NOMO-1 treated with DMSO at 0.1 percent for 48 hours (cell line): ENCODE measurements at regions not wholly inside any gene's neighbourhood (a gene's known extent, or its start where the extent isn't known, plus 50 kb on each side); places are given as distances from the start of the nearest gene placed in this dataset.
A peak's percentile ranks its signal among the peaks of the same experiment; 100 is the strongest.

ENCODE experiments used
- DNase-seq: peaks from one replicate; lab custom pipeline; 2025; ENCODE audit not compliant: unreplicated experiment; lab: John Stamatoyannopoulos, UW

- no peak for DNase-seq
Observed at GRCh38 chr1:91575909-91576519, 75.4 kb downstream of the CDC7 start.

GRCh38 chr1:91578320-91579109 is 77.9 kb downstream of the CDC7 start:
- no peak for DNase-seq

- DNase-seq: no peak
Observed at GRCh38 chr1:91579658-91580228, 79.1 kb downstream of the CDC7 start.

- DNase-seq: no peak
Observed at GRCh38 chr1:91582431-91582921, 81.8 kb downstream of the CDC7 start.

DNA sequence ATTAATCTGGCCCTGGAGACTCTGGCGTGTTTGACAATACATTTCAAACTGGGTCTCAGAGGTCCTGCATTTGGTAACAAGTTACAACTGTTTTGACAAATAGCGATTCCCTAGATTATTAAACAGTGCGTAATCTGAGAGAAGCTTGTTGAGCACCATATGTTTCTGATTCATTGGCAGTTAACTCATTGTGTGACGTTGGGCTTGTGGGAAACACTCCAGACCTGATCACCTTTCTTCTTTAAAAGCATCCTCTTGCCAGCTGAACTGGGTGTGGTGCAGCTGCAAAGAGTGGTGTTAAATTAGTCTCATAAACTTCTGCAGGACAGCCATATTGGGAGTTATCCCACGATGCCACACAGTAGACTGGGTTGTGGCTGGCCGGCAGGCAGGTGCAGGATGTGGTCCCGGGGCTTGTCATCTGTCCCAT is 82.7 kb downstream of the CDC7 start:
- no peak for DNase-seq

- DNase-seq: no peak
Observed at GRCh38 chr1:91584309-91584708, 83.7 kb downstream of the CDC7 start.

DNA sequence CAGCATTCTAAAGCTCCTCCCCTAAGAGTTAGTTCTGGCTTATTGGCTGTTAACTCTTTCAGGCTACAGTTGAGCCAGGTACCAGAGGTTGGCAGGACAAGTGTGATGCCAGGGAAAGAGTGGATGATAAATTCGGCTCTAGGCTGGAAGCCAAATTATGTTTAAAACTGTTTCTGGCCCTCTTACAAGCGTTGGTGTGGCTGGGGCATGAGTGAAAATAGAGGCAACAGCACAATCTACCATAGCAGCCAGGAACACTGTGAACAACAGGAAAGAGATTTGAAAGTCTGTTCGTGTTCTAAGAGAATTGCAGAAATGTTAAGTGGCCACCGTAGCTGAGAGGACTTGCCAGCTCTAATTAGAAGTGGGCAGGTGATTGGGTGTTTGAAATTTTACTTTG is 84.2 kb downstream of the CDC7 start:
- no peak for DNase-seq

- no peak for DNase-seq
Observed at GRCh38 chr1:91585502-91585901, 84.9 kb downstream of the CDC7 start.

- DNase-seq: no peak
Observed at GRCh38 chr1:91585982-91586381, 85.3 kb downstream of the CDC7 start.

DNA sequence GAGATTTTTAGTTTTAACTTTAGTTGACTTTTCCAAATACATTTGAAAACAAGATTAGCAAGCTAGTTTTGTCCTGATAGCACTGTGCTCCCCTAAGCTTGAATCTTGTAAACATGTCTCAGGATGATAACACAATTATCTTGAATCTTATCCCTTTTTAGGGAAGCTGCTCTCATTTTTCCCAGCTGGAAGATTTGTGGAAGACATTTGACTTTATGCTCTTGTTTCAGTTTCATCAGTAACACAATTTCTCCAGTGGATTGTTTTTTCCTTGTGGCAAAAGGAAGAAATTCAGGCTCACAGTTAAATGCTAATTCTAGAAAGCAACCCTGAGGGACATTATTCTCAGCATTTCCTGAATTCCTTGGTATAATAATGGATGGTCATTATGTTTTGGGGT is 88.8 kb downstream of the CDC7 start:
- DNase-seq: no peak

DNA sequence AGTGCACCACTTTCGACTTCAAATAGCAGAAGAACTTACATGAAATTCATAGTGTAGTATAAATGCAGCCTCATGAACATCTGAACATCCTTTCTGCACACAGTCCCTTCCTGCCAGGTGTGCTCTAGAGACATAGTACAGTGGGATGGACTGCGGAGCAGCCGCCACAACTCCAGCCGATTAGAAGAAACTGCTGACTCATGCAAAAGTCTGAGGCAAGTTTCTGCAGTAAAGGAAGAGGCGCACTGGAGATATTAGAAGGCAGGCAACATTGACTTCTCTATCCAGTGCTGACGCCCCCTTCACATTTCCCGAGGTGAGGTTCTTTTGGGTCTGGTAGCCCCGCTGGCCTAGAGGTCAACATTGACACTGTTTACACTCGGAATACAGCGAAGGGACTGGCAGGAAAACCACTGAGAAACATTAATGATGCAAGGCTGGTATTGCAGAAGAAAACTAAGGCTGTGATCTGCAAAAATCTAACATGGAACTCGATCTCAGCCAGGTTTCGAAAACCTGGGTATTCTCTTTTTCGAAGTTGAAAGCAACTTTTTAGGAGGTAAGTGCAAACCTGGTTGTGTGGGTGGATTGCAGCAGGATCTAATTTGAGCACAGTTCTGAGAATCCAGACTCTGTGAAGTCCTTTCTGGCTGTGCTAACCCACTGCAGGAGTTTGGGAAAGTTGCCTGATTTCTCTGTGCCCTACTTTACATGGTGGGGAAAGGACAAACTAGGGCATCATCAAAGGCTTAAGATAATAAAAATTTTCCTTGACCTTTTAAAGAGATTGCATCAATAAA is 90.7 kb downstream of the CDC7 start:
- DNase-seq: peak; percentile 44

GRCh38 chr1:91592716-91593477 is 92.2 kb downstream of the CDC7 start:
- DNase-seq: no peak

DNA sequence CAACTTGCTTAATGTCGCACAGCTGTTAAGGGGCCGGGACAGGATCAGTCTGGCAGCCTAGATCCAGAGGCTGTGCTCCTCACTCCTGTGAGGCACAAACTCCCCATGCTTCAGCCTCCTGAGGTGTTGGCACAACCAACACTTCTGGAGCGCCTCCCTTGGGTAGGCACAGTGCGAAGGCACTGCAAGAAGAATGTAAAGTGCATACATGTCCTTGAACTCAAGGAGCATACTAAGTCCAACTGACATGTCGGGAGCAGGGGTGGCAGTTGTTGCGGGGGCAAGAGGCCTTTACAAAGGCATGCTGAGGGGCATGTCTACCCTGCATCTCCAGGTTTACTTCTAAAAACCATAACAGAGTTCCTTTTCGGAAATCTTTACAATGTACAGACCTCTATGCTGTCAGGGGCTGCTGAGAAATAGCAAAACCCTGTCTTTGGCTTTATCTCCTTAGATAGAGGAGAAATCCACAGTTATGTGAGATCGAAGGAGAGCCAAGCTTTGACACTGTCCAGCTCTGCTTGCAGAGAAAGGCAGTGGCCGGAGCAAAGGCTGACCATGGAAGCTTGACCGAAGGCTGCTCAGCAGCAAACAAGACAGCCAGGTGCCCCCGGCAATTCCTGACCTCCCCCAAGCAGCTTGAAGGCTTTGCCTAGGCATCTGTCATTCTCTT is 93.9 kb downstream of the CDC7 start:
- DNase-seq: no peak

DNA sequence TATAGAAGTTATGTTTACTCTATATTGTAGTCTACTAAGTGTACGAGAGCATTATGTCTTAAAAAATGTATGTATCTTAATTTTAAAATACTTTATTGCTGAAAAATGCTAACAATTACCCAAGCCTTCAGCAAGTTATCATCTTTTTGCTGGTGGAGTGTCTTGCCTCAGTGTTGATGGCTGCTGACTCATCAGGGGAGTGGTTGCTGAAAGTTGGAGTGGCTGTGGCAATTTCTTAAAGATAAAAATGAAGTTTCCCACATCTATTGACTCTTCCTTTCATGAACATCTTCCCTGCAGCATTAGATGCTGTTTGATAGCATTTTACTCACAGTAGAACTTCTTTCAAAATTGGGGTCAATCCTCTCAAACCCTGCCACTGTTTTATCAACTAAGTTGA is 95.8 kb downstream of the CDC7 start:
- peak; percentile 6 for DNase-seq

GRCh38 chr1:91597215-91597614 is 96.6 kb downstream of the CDC7 start:
- DNase-seq: no peak

DNA sequence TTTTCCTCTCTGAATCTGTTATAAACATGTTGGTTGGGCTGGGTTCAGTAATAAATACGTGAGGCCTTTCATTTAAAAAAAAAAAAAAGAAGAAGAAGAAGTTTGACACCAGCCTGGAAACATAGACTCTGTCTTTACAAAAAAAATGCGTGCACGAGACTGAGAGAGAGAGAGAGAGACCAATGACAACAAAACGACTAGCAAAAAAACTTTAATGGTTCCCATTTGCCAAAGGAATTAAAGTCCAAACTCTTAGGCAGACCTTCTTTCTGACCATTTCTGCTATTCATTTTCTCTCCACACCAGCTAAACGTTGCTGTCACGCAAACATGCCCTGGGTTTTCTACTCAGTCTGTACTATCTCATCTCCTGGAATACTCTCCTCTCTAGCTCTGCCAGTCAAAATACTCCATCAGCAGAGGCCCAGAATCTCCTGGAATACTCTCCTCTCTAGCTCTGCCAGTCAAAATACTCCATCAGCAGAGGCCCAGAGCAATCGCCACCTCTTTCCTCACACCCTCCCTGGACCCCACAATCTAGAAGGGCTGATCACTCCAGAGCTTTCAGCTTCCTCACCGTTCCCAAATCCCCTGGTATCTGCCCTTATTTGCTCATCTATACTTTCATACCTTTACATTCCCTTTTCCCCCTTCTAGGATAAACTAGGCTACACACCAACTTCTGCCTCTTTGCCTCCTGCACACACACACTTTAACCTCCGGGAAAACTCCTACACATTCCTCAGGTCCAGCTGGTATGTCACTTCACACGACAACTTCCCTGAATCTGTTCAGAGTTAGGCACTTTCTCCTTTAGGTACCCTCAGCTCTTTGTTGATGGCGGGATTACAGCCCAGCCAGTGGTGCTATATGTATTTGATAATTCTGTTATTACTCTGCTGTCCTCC is 100.0 kb downstream of the CDC7 start:
- no peak for DNase-seq

- DNase-seq: no peak
Observed at GRCh38 chr1:91601554-91602376, 101.1 kb downstream of the CDC7 start.

GRCh38 chr1:91603409-91603808 is 102.8 kb downstream of the CDC7 start:
- no peak for DNase-seq
